ENCODE measurements at regions not wholly inside any gene's neighbourhood (a gene's known extent, or its start where the extent isn't known, plus 50 kb on each side); places are given as distances from the start of the nearest gene placed in this dataset.

- Histone ChIP-seq H3K9me3 (replicated peaks in 1 of 3) (no peaks in the 10 kb centered on the region), H3K36me3 (replicated peaks in 1 of 2) (no peaks in the 10 kb centered on the region), H3K4me3 (no peak overlapping the region), H3K27ac (no peak overlapping the region), H3K4me1 (replicated peaks in 1 of 2) (peaks cover 7 to 10% of the 10 kb centered on the region in 2 donors), H3K27me3 (no peaks in the 10 kb centered on the region)
- no peak for DNase-seq
- intact Hi-C loops (cut with DNase I), result no loop called here
- 89 to 100% (median 93%) methylated on average over 2 of the region's 2 CpGs for WGBS, 4 donors
- TF ChIP-seq POLR2A (IDR thresholded peaks at IDR 0.05) (no peak), CTCF (IDR thresholded peaks at IDR 0.05) (no peak)
Observed at GRCh38 chr2:19806591-19806990, 95.2 kb downstream of the TTC32 start.

- no peaks in the 10 kb centered on the region for H3K36me3 ChIP-seq (replicated peaks in 1 of 2)
- intact Hi-C loops (cut with DNase I), result no loop called here
- peaks cover 7 to 10% of the 10 kb centered on the region in 2 donors for H3K4me1 ChIP-seq (replicated peaks in 1 of 2)
- H3K4me3 ChIP-seq, result no peak overlapping the region
- no peaks in the 10 kb centered on the region for H3K27me3 ChIP-seq
- H3K9me3 ChIP-seq (replicated peaks in 1 of 3), result no peaks in the 10 kb centered on the region
- peak in 3 of 7 donors; percentile 34 to 52 (median 46) for DNase-seq
- no peak overlapping the region for H3K27ac ChIP-seq
- 46 to 59% (median 50%) methylated on average over 4 of the region's 4 CpGs for WGBS, 4 donors
- TF ChIP-seq POLR2A (IDR thresholded peaks at IDR 0.05) (no peak), CTCF (IDR thresholded peaks at IDR 0.05) (no peak)
Observed at GRCh38 chr2:19806131-19806530, 95.7 kb downstream of the TTC32 start.

- Histone ChIP-seq H3K4me1 (replicated peaks in 1 of 2) (peaks cover 7 to 10% of the 10 kb centered on the region in 2 donors), H3K27ac (no peak overlapping the region)
- TF ChIP-seq CTCF (IDR thresholded peaks at IDR 0.05) (no peak), POLR2A (IDR thresholded peaks at IDR 0.05) (no peak)
Observed at GRCh38 chr2:19805266-19805665, 96.5 kb downstream of the TTC32 start.

GRCh38 chr2:19804639-19805260, 97.0 kb downstream of the TTC32 start:
- no peak for DNase-seq
- no peaks in the 10 kb centered on the region for H3K9me3 ChIP-seq (replicated peaks in 1 of 3)
- no peaks in the 10 kb centered on the region for H3K27me3 ChIP-seq
- no peak overlapping the region for H3K4me3 ChIP-seq
- H3K36me3 ChIP-seq (replicated peaks in 1 of 2), result no peaks in the 10 kb centered on the region
- intact Hi-C loops (cut with DNase I), result no loop called here
- H3K27ac ChIP-seq, result no peak overlapping the region
- 76 to 96% (median 90%) methylated on average over 3 of the region's 3 CpGs for WGBS, 4 donors
- H3K4me1 ChIP-seq (replicated peaks in 1 of 2), result peaks cover 7 to 10% of the 10 kb centered on the region in 2 donors
- TF ChIP-seq POLR2A (IDR thresholded peaks at IDR 0.05) (no peak), CTCF (IDR thresholded peaks at IDR 0.05) (no peak)

More at GRCh38 chr2:19805266-19805665, 96.5 kb downstream of the TTC32 start:
- Histone ChIP-seq H3K36me3 (replicated peaks in 1 of 2) (no peaks in the 10 kb centered on the region), H3K9me3 (replicated peaks in 1 of 3) (no peaks in the 10 kb centered on the region), H3K27me3 (no peaks in the 10 kb centered on the region), H3K4me3 (no peak overlapping the region)
- WGBS, 4 donors, result 64 to 80% (median 74%) methylated on average over 4 of the region's 4 CpGs
- intact Hi-C loops (cut with DNase I), result no loop called here
- DNase-seq, result no peak

All from adrenal gland (tissue), 9 donors.